Muscle of back (tissue), 3 donors: ENCODE measurements at regions not wholly inside any gene's neighbourhood (a gene's known extent, or its start where the extent isn't known, plus 50 kb on each side); places are given as distances from the start of the nearest gene placed in this dataset.
A peak's percentile ranks its signal among the peaks of the same experiment; 100 is the strongest.

Experiments
- DNase-seq, 3 donors: peaks; one replicate each; pipeline versions ENCODE4 v3.0.0 to v3.0.0-alpha.2; 2013

DNA sequence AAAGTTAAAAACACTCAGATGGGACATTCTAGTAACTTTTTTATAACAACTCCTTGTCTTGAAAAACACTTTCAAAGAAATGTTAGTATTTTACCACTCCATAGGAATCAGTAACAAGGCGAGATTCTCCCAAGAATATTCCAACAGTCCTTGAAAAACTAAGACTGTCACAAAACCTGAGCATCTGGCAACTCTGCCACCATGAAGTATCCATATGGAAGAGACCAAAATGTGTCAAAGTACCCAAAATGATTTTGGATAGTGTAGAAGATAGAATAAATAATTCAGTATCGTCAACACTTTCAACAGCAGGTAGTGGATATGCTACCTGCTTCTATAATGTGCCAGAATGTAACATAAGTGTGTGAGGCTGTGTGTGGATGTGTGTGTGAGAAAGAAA lies 361.8 kb downstream of the ZEB2 start:
- no peak for DNase-seq

DNA sequence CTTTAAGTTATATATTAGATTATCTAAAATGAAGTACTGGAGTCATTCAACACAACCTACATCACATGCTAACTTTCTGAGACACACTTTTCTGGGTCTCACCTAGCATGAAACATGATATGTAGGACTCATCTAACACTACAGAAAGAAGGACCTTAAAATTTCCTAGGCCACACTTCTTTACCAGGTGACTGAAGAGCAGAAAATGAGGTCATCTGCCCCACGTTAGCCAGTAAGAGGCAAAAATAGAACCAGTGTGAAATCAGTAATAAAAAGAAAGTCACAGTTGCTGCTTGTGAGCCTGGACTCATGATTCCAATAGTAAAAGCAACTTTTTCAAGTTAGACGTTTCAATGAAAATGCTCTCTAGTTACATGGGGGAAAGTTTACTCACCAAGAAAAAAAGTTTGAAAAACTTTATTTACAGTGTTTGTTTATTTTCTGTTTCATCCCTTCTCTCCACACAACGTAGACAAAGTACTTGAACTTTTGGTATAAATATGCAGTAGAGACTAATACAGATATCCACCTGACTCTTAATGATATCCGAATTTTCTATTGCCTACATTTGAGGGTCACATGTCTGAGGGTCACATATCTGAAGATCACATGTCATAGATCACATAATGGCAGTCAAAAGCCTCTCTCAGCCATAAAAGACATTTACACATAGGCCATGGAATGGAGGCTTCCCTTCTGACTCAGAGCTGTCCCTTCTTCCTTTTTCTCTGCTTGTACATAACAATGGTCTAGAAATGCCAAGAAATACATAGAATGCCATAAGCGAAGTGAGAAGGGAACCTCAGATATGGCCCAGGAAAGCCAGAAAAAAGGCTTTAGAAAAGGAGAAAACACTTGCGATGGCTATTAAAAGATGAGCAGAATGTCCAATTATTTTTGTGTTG lies 362.9 kb downstream of the ZEB2 start:
- DNase-seq = no peak

DNA sequence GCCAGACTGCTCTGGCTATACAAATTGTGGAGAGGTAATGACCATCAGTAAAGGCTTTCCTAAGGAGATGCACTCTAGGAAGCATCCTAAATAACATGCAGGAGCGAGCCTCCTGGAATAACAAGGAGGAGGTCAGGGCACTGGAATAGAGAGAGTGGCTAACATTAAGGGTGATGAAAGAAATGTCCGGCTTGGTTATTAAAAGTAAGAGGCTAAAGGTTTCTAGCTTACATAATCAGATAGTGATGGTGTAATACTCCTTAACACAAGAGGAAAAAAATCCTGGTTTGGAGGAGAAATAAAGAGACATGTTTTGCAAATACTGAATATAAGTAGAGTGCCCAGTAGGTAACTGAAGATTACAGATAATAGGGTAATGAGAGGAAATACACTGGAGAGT lies 365.7 kb downstream of the ZEB2 start:
- no peak for DNase-seq

- DNase-seq = no peak
Observed at GRCh38 chr2:144152817-144153271, 367.1 kb downstream of the ZEB2 start.

DNA sequence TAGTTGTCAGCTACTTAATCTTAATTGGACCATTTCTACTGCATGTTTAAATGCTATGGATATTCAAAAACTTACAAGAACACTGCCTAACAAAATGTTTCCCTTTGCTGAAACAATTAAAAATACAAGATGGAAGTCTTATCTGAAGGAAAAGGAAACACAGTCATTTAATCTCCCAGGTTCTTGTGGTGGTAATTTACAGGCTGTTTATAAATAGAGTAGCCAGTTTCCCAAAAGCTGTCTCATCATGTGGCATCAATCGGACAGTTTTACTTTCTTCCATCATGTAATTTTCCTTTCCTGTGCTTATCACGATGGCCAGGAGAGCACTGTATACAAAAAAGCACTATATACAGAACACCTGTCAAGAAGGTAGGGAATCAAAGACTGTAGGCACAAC lies 368.1 kb downstream of the ZEB2 start:
- no peak for DNase-seq

- no peak for DNase-seq
Observed at GRCh38 chr2:144151405-144151804, 368.5 kb downstream of the ZEB2 start.

DNA sequence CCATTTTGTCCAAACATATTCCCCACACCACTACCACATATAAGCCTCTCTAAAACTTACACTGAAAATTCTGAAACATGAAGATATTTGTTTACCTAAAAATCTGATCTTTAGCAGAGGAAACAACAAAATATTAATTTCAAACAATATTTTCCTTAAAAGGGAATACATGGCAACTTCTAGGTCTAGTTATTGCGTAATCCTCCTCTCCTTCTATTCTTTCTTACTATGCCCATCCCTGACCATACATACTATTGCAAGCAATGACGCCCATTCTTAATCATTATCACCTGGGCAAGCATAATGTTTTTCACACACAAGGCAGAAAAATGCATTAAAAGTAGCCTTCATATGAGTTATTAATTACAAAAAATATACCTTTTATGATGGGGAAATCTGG lies 372.6 kb downstream of the ZEB2 start:
- DNase-seq = no peak

DNA sequence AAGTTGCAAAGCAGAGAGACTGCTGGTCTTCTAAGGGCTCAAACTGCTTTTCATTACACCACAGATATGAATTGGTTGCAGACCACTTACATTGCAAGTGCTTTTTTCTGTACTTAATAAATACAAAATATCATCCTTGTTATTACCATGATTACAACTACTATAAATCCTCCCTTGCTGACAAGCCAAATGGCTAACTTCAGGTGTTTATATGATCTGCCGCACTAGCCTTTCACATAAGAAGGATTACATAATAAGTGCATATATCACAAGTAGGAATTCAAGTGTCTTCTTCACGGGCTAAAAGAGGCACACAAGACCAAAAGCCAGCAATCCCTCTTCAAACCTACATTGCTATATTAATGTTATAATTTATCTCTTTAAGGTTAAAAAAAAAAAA lies 373.0 kb downstream of the ZEB2 start:
- DNase-seq = no peak

DNA sequence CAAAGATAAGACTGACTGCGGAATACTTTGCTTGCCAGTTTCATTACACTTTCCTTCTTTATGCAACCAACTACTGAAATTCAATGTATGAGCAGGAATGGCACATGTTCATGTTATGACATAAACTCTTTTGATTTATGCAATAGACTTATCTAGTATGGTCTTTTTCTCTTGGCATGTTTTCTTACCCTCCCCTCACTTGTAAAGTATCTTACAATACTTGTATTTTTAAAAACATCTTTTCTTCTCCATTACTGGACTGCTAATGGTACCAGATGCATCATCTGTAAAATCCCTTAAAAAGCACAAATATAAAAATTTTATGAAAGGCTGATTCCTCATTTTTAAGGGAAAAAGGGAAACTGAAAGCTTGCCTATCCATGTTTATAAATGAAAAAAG lies 373.8 kb downstream of the ZEB2 start:
- DNase-seq = peak in 1 of 3 donors; percentile 34

GRCh38 chr2:144143294-144144151 lies 376.4 kb downstream of the ZEB2 start:
- peak; percentile 33 to 57 (median 40) for DNase-seq

GRCh38 chr2:144140891-144141290 lies 379.0 kb downstream of the ZEB2 start:
- DNase-seq = peak in 1 of 3 donors; percentile 33

DNA sequence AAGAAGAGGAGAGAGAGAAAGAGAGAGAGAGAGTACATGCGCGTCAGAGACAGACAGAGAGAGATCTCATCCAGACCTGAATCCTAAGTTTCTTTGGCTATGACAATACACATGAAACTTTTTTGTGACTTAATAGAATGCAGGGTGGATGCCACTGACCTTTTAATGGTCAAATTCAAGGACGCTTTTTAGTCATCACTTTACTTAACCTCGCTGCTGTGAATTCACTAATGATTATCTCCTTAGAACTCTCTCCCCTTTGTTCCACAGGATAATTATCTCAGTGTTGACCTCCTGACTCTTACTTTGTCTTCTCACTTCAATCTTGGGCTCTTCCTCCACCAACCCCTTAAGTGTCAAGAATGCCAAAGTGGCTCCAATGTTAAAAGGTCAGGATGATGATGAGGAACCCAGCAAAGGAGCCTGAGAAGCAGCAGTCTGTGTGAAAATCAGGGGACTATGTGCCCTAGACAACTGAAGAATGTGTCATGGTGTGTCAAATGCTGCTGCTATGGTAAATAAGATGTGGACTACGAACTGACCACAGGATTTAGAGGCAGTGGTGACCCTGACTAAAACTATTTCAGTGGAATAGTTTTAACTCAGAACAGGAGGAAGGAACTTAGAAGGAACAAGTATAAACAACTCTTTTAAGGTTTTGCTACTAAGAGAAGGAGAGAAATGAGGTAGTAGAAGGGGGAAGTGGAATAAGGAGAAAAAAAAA lies 382.1 kb downstream of the ZEB2 start:
- DNase-seq = no peak

DNA sequence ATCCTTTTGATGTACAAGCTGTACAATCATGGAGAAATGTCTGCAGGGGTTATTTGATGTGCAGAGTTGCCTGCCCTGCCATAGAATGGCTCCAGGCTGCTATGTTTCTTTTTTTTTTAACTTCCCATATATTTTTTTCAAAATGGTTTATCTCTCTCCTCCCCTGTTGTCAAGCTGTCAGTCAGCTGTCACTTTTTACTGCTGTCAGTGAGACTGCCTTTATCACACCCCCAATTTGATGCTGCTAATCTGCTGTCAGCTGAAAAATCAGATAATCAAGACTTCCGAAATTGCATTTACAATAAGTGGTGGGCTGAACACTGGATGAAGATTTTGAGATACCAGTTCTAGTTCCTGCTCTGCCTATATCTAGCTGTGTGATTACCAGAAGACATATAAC lies 382.6 kb downstream of the ZEB2 start:
- DNase-seq = no peak

DNA sequence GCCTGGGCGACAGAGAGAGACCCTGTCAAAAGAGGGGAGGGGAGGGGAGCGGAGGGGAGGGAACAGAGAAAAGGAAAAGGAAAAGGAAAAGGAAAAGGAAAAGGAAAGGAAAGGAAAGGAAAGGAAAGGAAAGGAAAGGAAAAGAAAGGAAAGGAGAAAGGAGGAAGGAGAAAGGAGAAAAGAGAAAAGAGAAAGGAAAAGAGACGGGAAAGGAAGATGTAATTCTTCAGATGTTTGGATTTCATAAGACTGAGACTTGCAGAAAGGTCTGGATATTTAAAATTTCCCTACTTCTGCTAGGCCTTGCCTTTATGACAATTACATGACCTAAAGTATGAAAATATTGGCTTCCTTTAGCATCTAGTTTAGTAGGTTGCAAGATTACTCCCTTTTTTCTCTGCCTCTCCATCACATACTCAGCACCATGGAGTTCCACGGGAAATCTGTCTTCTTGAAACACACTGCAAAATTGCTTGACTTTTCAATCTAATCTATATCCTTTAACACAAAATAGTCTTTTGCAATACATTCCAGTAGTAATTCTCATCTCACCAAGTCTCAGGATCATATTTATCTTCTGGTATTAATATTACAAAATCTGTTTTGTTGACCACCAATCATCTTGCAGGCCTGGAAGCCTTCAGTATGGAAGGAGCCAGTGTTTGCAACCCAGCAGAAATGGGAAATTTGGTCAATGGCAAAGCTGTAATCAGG lies 383.5 kb downstream of the ZEB2 start:
- DNase-seq = no peak

- no peak for DNase-seq
Observed at GRCh38 chr2:144133936-144134665, 385.8 kb downstream of the ZEB2 start.

- DNase-seq = no peak
Observed at GRCh38 chr2:144132357-144132756, 387.6 kb downstream of the ZEB2 start.

DNA sequence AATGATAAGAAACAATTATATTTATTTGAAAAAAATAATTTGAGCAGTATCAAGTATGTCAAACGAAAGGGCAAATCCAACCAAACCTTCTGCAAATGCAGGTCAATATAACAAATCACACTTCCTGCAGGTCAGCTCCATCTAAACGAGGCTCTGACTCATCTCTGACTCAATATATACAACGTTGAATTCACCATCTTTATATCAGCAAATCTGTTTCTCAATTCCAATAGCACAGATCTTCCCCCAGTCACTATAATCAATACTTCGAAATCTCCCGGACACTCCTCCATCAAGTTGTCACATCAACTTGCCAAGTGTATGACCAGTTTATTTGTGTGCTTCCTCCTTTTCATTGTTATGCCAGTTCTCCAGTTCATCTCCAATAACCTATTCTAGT lies 388.9 kb downstream of the ZEB2 start:
- DNase-seq = no peak

DNA sequence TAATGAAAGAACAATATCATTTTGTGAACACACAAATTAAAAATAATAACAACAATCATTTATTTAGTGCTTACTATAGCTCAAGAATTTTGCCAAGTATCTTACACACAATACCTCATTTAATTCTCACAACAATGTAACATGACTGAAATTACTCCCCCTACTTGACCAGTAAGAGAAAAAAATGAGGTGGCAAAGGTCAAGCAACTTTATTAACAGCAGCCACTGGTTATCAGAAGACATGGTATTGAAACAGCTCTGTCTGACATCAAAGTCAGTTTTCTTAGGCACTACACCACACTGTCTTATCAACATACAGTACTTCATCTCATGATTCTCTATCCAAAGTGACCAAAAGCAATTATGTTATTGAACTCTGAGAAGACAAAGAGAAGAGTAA lies 389.4 kb downstream of the ZEB2 start:
- DNase-seq = no peak

- no peak for DNase-seq
Observed at GRCh38 chr2:144128130-144128746, 391.7 kb downstream of the ZEB2 start.

DNA sequence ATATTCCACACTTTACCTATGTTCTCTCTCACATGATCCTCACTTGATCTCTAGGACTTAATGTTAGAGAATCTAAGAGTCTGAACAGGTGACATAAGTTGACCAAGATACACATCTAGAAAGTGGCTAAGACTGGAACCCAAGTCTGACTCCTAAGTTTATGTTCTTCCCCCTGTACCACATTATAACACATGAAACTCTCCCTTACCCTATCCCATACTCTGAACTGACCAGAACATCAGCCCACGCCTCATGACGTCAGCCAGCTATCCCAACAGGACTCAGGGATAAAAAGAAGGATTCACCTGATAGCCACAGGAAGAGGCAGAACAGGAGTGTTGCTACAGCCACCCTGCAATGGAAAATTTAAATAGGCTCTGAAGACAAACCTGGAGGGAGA lies 392.2 kb downstream of the ZEB2 start:
- no peak for DNase-seq
